B cell (primary cell): ENCODE measurements at regions not wholly inside any gene's neighbourhood (a gene's known extent, or its start where the extent isn't known, plus 50 kb on each side); places are given as distances from the start of the nearest gene placed in this dataset.

Source experiments
- ATAC-seq: fragments of 200-7000 bp; cut with Tn5 transposase; one replicate; pipeline ENCODE4 v1.10.0; 2021; ENCODE audit warnings: low read depth, mild to moderate bottlenecking, moderate number of reproducible peaks, moderate library complexity
- CTCF ChIA-PET: fragments of 350-600 bp; sonication (Branson Sonifier 250); formaldehyde crosslinking; loops from one replicate; lab custom pipeline; 2021; ENCODE audit warnings: antibody characterized with exemption, inconsistent platforms; lab: Charles Lee
- POLR2A ChIA-PET: fragments of 350-600 bp; sonication (Branson Sonifier 250); formaldehyde crosslinking; loops from one replicate; lab custom pipeline; 2021; ENCODE audit warnings: antibody characterized with exemption; lab: Charles Lee
- DNase-seq: peaks from one replicate; pipeline ENCODE4 v3.0.0; 2013
- H2AFZ ChIP-seq: 2 replicates; pipeline ENCODE4 v1.6.1; 2012; ENCODE audit warnings: mild to moderate bottlenecking, low read depth, low read length; ENCODE audit not compliant: insufficient read depth, poor library complexity, severe bottlenecking
- H3K27ac ChIP-seq, 2 donors: 1 replicate in 1 of 2; 2 replicates in 1 of 2; pipeline ENCODE4 v1.5.1; 2012 to 2013; ENCODE audit warnings: low read length in 2 of 2, mild to moderate bottlenecking in 2 of 2, moderate library complexity in 1 of 2
- H3K27me3 ChIP-seq, 4 experiments: fragments of 200-600 bp in 1 of 4; sonication (generic) in 1 of 4; replicated peaks in 1 of 4; 1 replicate in 2 of 4; 2 replicates in 2 of 4; pipeline versions ENCODE4 v1.6.1 to v1.7.0; 2013 to 2016; ENCODE audit warnings: low read length in 3 of 4, mild to moderate bottlenecking in 2 of 4, mixed read lengths in 1 of 4, moderate library complexity in 1 of 4; ENCODE audit not compliant: insufficient read depth in 4 of 4, control insufficient read depth in 3 of 4; ENCODE audit errors: control extremely low read depth in 1 of 4
- H3K36me3 ChIP-seq, 2 experiments: replicated peaks in 1 of 2; 1 replicate in 1 of 2; 2 replicates in 1 of 2; pipeline versions ENCODE4 v1.6.1 to v1.7.1; 2013; ENCODE audit warnings: low read length in 1 of 2; ENCODE audit not compliant: insufficient read depth in 2 of 2, control insufficient read depth in 1 of 2; ENCODE audit errors: control extremely low read depth in 1 of 2, extremely low read depth in 1 of 2
- H3K4me1 ChIP-seq, 2 donors: fragments of 200-600 bp in 1 of 2; sonication (generic) in 1 of 2; 1 replicate in 1 of 2; 2 replicates in 1 of 2; pipeline versions ENCODE4 v1.5.1 to v1.6.1; 2013 to 2017; ENCODE audit warnings: low read length in 2 of 2; ENCODE audit not compliant: control insufficient read depth in 2 of 2, insufficient read depth in 2 of 2
- H3K4me2 ChIP-seq: replicated peaks from 2 replicates; pipeline ENCODE3; 2012; ENCODE audit warnings: mild to moderate bottlenecking, low read depth, low read length; ENCODE audit not compliant: poor library complexity, severe bottlenecking
- H3K4me3 ChIP-seq, 5 experiments: fragments of 200-600 bp in 1 of 5; sonication (generic) in 1 of 5; 1 replicate in 3 of 5; 2 replicates in 2 of 5; pipeline versions ENCODE4 v1.5.1 to v1.7.0; 2011 to 2016; ENCODE audit warnings: low read length in 4 of 5, mild to moderate bottlenecking in 4 of 5, low read depth in 2 of 5, control low read depth in 1 of 5, moderate library complexity in 1 of 5; ENCODE audit not compliant: insufficient read depth in 1 of 5; ENCODE audit errors: control extremely low read depth in 1 of 5, extremely low read depth in 1 of 5
- H3K79me2 ChIP-seq: fragments of 200-600 bp; sonication (generic); one replicate; pipeline ENCODE4 v1.6.0; 2016; ENCODE audit warnings: low read length; ENCODE audit not compliant: control insufficient read depth, insufficient read depth
- H3K9ac ChIP-seq: fragments of 200-600 bp; sonication (generic); 2 replicates; pipeline ENCODE4 v1.6.1; 2017; ENCODE audit warnings: mild to moderate bottlenecking, low read length, moderate library complexity
- H3K9me3 ChIP-seq, 3 donors: one replicate each; pipeline versions ENCODE4 v1.6.1 to v1.7.1; 2013; ENCODE audit warnings: low read length in 2 of 3; ENCODE audit not compliant: control insufficient read depth in 2 of 3, insufficient read depth in 1 of 3; ENCODE audit errors: control extremely low read depth in 1 of 3
- H4K20me1 ChIP-seq: 2 replicates; pipeline ENCODE4 v1.6.0; 2012; ENCODE audit warnings: mild to moderate bottlenecking, low read length; ENCODE audit not compliant: insufficient read depth, control insufficient read depth, poor library complexity, severe bottlenecking
- H3K27ac Mint-ChIP-seq: one replicate; pipeline ENCODE4 v1.8.0; 2021; ENCODE audit warnings: mixed read lengths
- H3K27me3 Mint-ChIP-seq: one replicate; pipeline ENCODE4 v1.8.0; 2021; ENCODE audit warnings: mixed read lengths
- H3K4me1 Mint-ChIP-seq: one replicate; pipeline ENCODE4 v1.8.0; 2021; ENCODE audit warnings: mixed read lengths
- H3K4me3 Mint-ChIP-seq: one replicate; pipeline ENCODE4 v1.8.0; 2021; ENCODE audit warnings: mixed read lengths
- H3K9me3 Mint-ChIP-seq: one replicate; pipeline ENCODE4 v1.8.0; 2022; ENCODE audit warnings: mixed read lengths; ENCODE audit not compliant: insufficient read depth
- EZH2 ChIP-seq: IDR thresholded peaks from 2 replicates; pipeline ENCODE4 v1.6.1; 2012; ENCODE audit warnings: borderline replicate concordance, low read depth, mild to moderate bottlenecking, moderate library complexity, low read length; ENCODE audit not compliant: insufficient read depth, poor library complexity, severe bottlenecking
- WGBS: methylation state at CpG from one replicate; pipeline ENCODE4 v1.1.5; 2013; ENCODE audit warnings: missing lambda C conversion rate; ENCODE audit not compliant: insufficient coverage; 5-methylcytosine and 5-hydroxymethylcytosine counted together
- intact Hi-C: fragments of 100-400 bp; cut with micrococcal nuclease; formaldehyde crosslinking; loops from one replicate; pipeline ENCODE4 v1.10.0; 2022
- TF ChIP-seq, protein P1 (sequence below): fragments of 200-600 bp; IDR thresholded peaks from one replicate; pipeline ENCODE4 v1.8.0; 2022; ENCODE audit warnings: antibody characterized with exemption, mild to moderate bottlenecking

DNA sequence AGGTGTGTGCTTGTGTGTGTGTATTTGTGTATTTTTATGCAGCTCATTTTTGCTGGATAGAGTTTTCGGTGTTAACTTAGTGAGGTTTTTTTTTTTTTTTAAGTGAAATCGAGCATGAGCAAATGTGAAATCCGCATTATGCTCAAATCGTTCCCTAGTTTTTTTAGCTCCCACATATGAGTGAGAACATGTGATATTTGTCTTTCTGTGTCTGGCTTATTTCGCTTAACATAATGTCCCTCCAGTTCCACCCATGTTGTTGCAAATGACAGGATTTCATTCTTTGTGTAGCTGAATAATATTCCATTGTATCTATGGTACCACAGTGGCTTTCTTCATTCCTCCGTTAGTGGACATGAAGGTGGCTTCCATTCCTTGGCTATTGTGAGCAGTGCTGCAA lies 1103.3 kb upstream of the EEF2KMT start:
- Histone ChIP-seq H3K4me3 (no peak overlapping the region), H3K79me2 (no peaks in the 10 kb centered on the region), H3K27me3 (no peaks in the 10 kb centered on the region), H3K9me3 (no peaks in the 10 kb centered on the region), H3K27ac (no peak overlapping the region), H3K4me1 (no peaks in the 10 kb centered on the region), H3K9ac (no peak overlapping the region), H4K20me1 (no peaks in the 10 kb centered on the region), H3K36me3 (no peaks in the 10 kb centered on the region), H2AFZ (no peak overlapping the region), H3K4me2 (no peak overlapping the region)
- WGBS, result no CpG with 5 or more reads among the region's 6 CpGs
- intact Hi-C loops, result no loop called here
- no peaks in the 10 kb centered on the region for H3K4me1 Mint-ChIP-seq
- ATAC-seq (no peak), DNase-seq (no peak)
- POLR2A ChIA-PET, result no interaction called here
- no peaks in the 10 kb centered on the region for H3K27me3 Mint-ChIP-seq
- H3K9me3 Mint-ChIP-seq, result peaks cover 9% of the 10 kb centered on the region
- no peak for TF ChIP-seq EZH2
- TF ChIP-seq, protein P1, sequence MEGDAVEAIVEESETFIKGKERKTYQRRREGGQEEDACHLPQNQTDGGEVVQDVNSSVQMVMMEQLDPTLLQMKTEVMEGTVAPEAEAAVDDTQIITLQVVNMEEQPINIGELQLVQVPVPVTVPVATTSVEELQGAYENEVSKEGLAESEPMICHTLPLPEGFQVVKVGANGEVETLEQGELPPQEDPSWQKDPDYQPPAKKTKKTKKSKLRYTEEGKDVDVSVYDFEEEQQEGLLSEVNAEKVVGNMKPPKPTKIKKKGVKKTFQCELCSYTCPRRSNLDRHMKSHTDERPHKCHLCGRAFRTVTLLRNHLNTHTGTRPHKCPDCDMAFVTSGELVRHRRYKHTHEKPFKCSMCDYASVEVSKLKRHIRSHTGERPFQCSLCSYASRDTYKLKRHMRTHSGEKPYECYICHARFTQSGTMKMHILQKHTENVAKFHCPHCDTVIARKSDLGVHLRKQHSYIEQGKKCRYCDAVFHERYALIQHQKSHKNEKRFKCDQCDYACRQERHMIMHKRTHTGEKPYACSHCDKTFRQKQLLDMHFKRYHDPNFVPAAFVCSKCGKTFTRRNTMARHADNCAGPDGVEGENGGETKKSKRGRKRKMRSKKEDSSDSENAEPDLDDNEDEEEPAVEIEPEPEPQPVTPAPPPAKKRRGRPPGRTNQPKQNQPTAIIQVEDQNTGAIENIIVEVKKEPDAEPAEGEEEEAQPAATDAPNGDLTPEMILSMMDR, result no peak
- CTCF ChIA-PET, result no interaction called here
- H3K27ac Mint-ChIP-seq, result no peak overlapping the region
- H3K4me3 Mint-ChIP-seq, result no peak overlapping the region

DNA sequence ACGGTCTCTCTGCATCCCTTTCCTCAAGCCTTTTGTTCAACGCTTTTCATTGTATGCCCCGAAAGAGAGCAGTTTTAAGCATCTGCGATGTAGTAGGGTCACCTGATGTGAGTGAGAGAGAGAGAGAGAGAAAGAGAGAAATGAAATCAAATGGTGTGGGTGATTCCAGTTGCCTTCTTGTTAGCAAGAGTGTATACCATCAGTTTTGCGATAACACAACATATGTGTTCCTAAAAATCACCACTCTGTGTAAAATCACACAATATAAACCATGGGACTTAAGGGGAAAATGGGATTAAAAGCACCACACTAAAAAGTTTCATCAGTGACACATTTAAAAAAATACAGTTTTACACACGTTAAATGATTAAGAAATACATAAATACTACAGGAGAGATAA lies 1102.7 kb upstream of the EEF2KMT start:
- H3K27me3 ChIP-seq, result no peaks in the 10 kb centered on the region
- Mint-ChIP-seq H3K27me3 (no peaks in the 10 kb centered on the region), H3K9me3 (peaks cover 9% of the 10 kb centered on the region), H3K27ac (no peak overlapping the region), H3K4me3 (no peak overlapping the region), H3K4me1 (no peaks in the 10 kb centered on the region)
- H3K4me3 ChIP-seq, result no peak overlapping the region
- H3K36me3 ChIP-seq, result no peaks in the 10 kb centered on the region
- H3K9me3 ChIP-seq, result peaks cover 0 to 2% (median 0%) of the 10 kb centered on the region in 3 donors
- no peaks in the 10 kb centered on the region for H3K79me2 ChIP-seq
- no peak overlapping the region for H3K4me2 ChIP-seq
- no peak overlapping the region for H2AFZ ChIP-seq
- 100% methylated on average over 2 of the region's 6 CpGs for WGBS
- DNase-seq, result no peak
- H3K9ac ChIP-seq, result no peak overlapping the region
- POLR2A ChIA-PET, result no interaction called here
- intact Hi-C loops, result no loop called here
- TF ChIP-seq EZH2, result no peak
- TF ChIP-seq, protein P1, result no peak
- H4K20me1 ChIP-seq, result no peaks in the 10 kb centered on the region
- no peaks in the 10 kb centered on the region for H3K4me1 ChIP-seq
- no peak overlapping the region for H3K27ac ChIP-seq
- ATAC-seq, result no peak
- CTCF ChIA-PET, result no interaction called here
